T-helper 2 cell treated with Interferon-gamma antibody and Interleukin-4, amounts not matched to agents 5 μg/mL and 100 μg/mL, for 36 hours (primary cell): ENCODE measurements at regions not wholly inside any gene's neighbourhood (a gene's known extent, or its start where the extent isn't known, plus 50 kb on each side); places are given as distances from the start of the nearest gene placed in this dataset.
A peak's percentile ranks its signal among the peaks of the same experiment; 100 is the strongest.

Experiments
- DNase-seq: peaks from one replicate; pipeline ENCODE4 v3.0.0; 2021; ENCODE audit warnings: low spot score
- H3K27ac Mint-ChIP-seq: one replicate; pipeline ENCODE4 v1.8.0; 2021; ENCODE audit warnings: mild to moderate bottlenecking, mixed read lengths
- H3K27me3 Mint-ChIP-seq: one replicate; pipeline ENCODE4 v1.8.0; 2021; ENCODE audit warnings: low read depth, mixed read lengths
- H3K36me3 Mint-ChIP-seq: one replicate; pipeline ENCODE4 v1.8.0; 2021; ENCODE audit warnings: low read depth, mixed read lengths
- H3K4me1 Mint-ChIP-seq: one replicate; pipeline ENCODE4 v1.8.0; 2021; ENCODE audit warnings: low read depth, mixed read lengths
- H3K4me3 Mint-ChIP-seq: one replicate; pipeline ENCODE4 v1.8.0; 2022; ENCODE audit warnings: mild to moderate bottlenecking, moderate library complexity, mixed read lengths
- H3K9me3 Mint-ChIP-seq: one replicate; pipeline ENCODE4 v1.8.0; 2021; ENCODE audit warnings: mixed read lengths

GRCh38 chr9:103730866-103731265 is 363.2 kb upstream of the SMC2 start:
- no peak overlapping the region for H3K27ac Mint-ChIP-seq
- no peaks in the 10 kb centered on the region for H3K27me3 Mint-ChIP-seq
- DNase-seq: no peak
- H3K9me3 Mint-ChIP-seq: no peaks in the 10 kb centered on the region
- H3K4me3 Mint-ChIP-seq: no peak overlapping the region
- H3K4me1 Mint-ChIP-seq: no peaks in the 10 kb centered on the region
- H3K36me3 Mint-ChIP-seq: no peaks in the 10 kb centered on the region

DNA sequence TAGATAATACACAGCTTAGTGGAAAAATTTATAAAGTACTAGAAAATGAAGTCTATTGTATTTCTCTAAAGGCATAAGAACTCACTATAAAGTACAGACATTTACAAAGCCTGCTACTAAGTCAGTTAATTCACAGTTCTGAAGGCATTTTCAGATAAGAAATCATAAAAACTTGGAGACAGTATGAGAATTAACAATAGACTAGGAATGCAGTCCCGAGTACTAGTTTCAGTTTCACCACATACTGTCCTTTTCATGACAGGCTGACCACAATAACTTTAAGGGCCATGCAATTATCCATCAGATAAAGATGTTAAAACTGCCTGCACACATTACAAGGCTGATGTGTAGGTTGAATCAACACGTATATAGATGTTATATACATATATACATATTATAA is 362.6 kb upstream of the SMC2 start:
- Mint-ChIP-seq H3K4me1 (no peaks in the 10 kb centered on the region), H3K9me3 (no peaks in the 10 kb centered on the region), H3K36me3 (no peaks in the 10 kb centered on the region), H3K27ac (no peak overlapping the region), H3K4me3 (no peak overlapping the region), H3K27me3 (no peaks in the 10 kb centered on the region)
- DNase-seq: no peak

GRCh38 chr9:103734471-103734870 is 359.6 kb upstream of the SMC2 start:
- Mint-ChIP-seq H3K4me3 (no peak overlapping the region), H3K27ac (no peak overlapping the region), H3K9me3 (no peaks in the 10 kb centered on the region), H3K36me3 (no peaks in the 10 kb centered on the region), H3K4me1 (no peaks in the 10 kb centered on the region), H3K27me3 (no peaks in the 10 kb centered on the region)
- DNase-seq: no peak

GRCh38 chr9:103755441-103755840 is 338.7 kb upstream of the SMC2 start:
- no peaks in the 10 kb centered on the region for H3K27me3 Mint-ChIP-seq
- no peak overlapping the region for H3K27ac Mint-ChIP-seq
- H3K36me3 Mint-ChIP-seq: no peaks in the 10 kb centered on the region
- DNase-seq: no peak
- no peak overlapping the region for H3K4me3 Mint-ChIP-seq
- H3K4me1 Mint-ChIP-seq: no peaks in the 10 kb centered on the region
- H3K9me3 Mint-ChIP-seq: no peaks in the 10 kb centered on the region

DNA sequence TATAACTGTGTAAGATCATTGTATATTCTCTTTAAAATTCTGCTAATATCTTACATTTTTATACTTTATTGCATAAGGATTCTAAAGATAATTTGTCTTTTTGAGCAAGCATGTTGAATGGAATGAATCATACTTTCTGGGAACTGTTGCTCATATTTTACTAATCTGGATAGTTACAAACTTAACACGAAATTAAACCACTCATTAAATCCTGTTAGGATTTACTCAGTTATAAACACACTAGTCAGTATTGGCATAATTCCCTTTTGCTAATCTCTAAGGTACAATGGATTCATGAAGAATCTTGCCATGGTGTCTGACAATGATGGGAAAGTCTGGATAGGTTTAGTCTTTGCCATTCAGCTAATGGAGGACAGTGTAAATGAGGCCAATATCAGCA is 338.1 kb upstream of the SMC2 start:
- Mint-ChIP-seq H3K27me3 (no peaks in the 10 kb centered on the region), H3K27ac (no peak overlapping the region), H3K4me1 (no peaks in the 10 kb centered on the region), H3K9me3 (no peaks in the 10 kb centered on the region), H3K36me3 (no peaks in the 10 kb centered on the region), H3K4me3 (no peak overlapping the region)
- no peak for DNase-seq

- DNase-seq: no peak
- Mint-ChIP-seq H3K27me3 (no peaks in the 10 kb centered on the region), H3K27ac (no peak overlapping the region)
Observed at GRCh38 chr9:103757062-103757461, 337.0 kb upstream of the SMC2 start.

GRCh38 chr9:103761466-103761865 is 332.6 kb upstream of the SMC2 start:
- no peak for DNase-seq
- no peaks in the 10 kb centered on the region for H3K27me3 Mint-ChIP-seq
- no peaks in the 10 kb centered on the region for H3K36me3 Mint-ChIP-seq
- H3K4me1 Mint-ChIP-seq: no peaks in the 10 kb centered on the region
- H3K27ac Mint-ChIP-seq: no peak overlapping the region
- no peaks in the 10 kb centered on the region for H3K9me3 Mint-ChIP-seq
- no peak overlapping the region for H3K4me3 Mint-ChIP-seq

More at GRCh38 chr9:103757062-103757461, 337.0 kb upstream of the SMC2 start:
- Mint-ChIP-seq H3K4me1 (no peaks in the 10 kb centered on the region), H3K9me3 (no peaks in the 10 kb centered on the region), H3K4me3 (no peak overlapping the region), H3K36me3 (no peaks in the 10 kb centered on the region)

- Mint-ChIP-seq H3K27me3 (no peaks in the 10 kb centered on the region), H3K27ac (no peak overlapping the region), H3K36me3 (no peaks in the 10 kb centered on the region), H3K4me3 (no peak overlapping the region), H3K9me3 (no peaks in the 10 kb centered on the region), H3K4me1 (peaks cover 2% of the 10 kb centered on the region)
- no peak for DNase-seq
Observed at GRCh38 chr9:103789686-103790085, 304.4 kb upstream of the SMC2 start.

DNA sequence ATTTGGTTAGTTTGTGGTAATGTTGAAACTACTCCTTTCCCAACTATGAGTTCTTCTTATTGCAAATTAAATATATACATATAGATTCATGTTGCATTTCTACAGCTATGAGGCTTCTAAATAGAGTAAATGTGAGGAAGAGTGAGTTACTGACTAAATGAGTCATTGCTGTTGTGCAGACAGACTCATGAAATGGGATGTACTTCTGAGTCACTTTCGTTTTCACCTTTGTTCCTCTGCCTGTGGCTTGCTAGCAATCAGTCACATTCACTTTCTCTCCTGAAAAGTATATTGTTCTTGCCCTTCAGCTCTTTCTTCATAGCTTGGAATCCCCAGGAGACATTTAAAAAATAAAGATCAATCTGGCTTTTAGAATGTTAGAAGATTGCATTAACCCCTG is 295.5 kb upstream of the SMC2 start:
- no peaks in the 10 kb centered on the region for H3K36me3 Mint-ChIP-seq
- H3K4me1 Mint-ChIP-seq: peaks cover 7% of the 10 kb centered on the region
- no peak overlapping the region for H3K27ac Mint-ChIP-seq
- H3K4me3 Mint-ChIP-seq: no peak overlapping the region
- no peaks in the 10 kb centered on the region for H3K9me3 Mint-ChIP-seq
- DNase-seq: peak; percentile 16
- no peaks in the 10 kb centered on the region for H3K27me3 Mint-ChIP-seq

DNA sequence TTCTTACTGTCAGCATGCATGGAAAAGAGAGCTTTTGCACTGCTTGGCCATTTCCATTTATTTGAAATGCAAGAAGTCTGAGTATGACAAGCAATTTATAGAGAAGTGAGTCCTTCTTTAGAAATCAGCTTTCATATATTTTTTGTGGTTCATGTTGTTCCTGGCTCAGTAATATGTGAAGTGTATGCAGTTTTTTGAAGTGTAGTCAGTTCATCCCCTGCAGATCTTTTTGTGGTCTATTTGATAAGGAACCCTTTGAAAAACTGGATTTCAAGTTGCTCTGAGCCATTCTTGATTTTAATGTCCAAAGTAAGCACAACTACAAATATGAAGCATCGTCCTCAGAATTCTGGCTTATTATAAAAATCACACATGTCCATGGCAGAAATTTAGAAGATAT is 294.1 kb upstream of the SMC2 start:
- Mint-ChIP-seq H3K36me3 (no peaks in the 10 kb centered on the region), H3K4me3 (no peak overlapping the region), H3K9me3 (no peaks in the 10 kb centered on the region), H3K27me3 (no peaks in the 10 kb centered on the region), H3K4me1 (peaks cover 7% of the 10 kb centered on the region), H3K27ac (no peak overlapping the region)
- no peak for DNase-seq

DNA sequence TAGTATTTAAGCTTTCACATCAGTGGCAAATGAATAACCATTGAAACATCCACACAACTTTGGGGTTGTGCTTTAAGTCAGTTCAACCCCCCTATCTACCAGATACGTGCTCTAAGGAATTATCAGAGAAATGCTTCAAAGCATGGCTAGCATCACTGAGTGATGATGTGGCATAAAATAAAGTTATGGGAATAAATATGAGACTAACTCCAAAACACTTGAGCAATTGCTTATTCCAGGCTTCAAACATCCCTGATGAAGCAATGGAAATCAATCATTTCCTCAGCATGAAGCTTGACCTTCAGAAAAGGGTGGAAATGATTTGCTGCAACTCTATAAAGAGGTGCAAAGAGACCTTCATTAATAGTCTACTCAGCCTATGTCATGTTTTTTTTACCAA is 292.0 kb upstream of the SMC2 start:
- Mint-ChIP-seq H3K4me3 (no peak overlapping the region), H3K36me3 (no peaks in the 10 kb centered on the region), H3K27me3 (no peaks in the 10 kb centered on the region), H3K9me3 (no peaks in the 10 kb centered on the region), H3K27ac (no peak overlapping the region), H3K4me1 (peaks cover 7% of the 10 kb centered on the region)
- no peak for DNase-seq

DNA sequence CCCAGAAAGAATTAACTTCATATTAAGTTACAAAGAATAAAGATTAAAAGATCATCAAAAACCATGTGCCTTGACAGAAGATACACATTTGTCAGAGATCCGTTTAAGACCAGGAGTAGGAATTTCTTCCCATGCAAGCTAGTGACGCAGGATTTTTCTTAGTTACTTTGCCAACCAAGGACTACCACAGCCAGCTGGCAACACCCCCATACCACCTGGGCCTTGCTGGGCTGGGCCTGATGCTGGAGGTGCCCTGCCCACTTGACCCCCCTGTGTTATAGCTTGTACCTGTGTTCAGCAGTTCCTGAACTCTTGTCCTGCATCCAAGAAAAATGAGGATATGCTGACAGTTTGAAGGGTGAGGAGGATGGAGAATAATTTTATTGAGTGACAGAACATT is 290.9 kb upstream of the SMC2 start:
- Mint-ChIP-seq H3K9me3 (no peaks in the 10 kb centered on the region), H3K36me3 (no peaks in the 10 kb centered on the region), H3K4me3 (no peak overlapping the region), H3K27me3 (no peaks in the 10 kb centered on the region), H3K4me1 (peaks cover 7% of the 10 kb centered on the region), H3K27ac (no peak overlapping the region)
- DNase-seq: no peak

DNA sequence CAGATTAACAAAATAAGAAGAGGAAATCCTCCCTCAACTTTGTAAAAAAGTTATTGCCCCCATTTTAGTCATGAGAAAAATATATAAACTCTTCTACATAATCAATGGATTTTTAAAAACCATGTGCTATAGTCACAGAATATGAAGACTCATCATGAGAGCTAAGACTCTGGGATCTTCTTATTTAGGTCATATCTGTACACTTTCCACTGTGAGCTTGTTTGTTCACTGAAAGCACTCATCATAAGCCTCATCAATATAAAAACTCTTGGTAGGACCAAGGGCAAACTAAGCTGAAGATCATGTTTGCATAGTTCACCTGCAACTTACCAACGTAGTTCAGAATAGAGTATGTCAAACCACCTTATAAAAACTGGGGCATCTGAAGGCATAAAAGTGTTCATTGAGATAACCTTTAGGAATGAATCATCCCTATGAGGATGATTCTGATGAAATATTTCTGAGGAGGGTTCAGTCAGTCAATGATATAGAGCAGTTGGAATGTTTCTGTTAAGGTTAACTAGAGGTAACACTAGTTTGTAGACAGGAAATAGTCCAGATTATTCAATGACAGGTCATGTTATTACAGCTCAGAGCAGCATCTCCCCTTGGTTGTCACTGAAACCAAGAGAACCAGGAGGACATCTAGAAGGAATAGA is 289.9 kb upstream of the SMC2 start:
- Mint-ChIP-seq H3K27me3 (no peaks in the 10 kb centered on the region), H3K27ac (no peak overlapping the region), H3K9me3 (no peaks in the 10 kb centered on the region), H3K36me3 (no peaks in the 10 kb centered on the region), H3K4me1 (no peaks in the 10 kb centered on the region), H3K4me3 (no peak overlapping the region)
- DNase-seq: no peak

DNA sequence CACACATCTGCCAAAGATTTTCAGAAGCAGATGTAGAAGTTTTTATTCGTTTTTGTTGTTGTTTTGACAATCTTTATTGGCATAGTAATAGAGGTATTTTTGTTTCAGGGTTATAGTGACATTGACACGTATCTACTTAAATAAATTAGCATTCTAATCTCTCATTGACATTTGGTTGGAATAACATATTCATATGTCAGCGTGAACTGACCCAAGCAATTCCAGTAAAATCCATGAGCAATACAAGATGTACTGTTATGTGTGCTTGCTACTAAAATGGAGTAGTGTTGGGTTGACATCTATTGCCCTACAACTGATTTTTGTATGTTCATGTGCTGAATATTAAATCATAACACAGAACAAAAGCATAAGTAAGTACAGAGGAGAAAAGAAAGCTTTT is 284.4 kb upstream of the SMC2 start:
- Mint-ChIP-seq H3K27ac (no peak overlapping the region), H3K27me3 (no peaks in the 10 kb centered on the region), H3K4me3 (no peak overlapping the region), H3K9me3 (no peaks in the 10 kb centered on the region), H3K36me3 (no peaks in the 10 kb centered on the region), H3K4me1 (no peaks in the 10 kb centered on the region)
- DNase-seq: no peak

DNA sequence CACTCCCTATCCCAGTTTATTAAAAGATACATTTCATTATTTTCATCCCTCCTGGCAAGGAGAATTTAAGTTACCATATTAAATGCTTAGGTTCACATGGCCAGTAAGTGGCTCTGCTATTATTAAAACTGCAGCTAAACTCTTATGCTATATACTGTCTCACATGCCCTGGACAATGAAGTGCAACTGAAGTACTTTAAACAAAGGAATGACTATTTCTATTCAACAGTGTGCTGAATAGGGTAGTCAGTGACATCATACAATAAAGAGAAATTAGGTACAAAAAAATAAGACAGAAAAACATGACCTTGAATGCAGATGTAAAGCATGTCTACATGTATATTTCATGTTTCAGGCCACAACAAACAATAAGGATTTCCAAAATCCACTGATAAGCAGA is 282.6 kb upstream of the SMC2 start:
- no peak overlapping the region for H3K27ac Mint-ChIP-seq
- H3K4me1 Mint-ChIP-seq: no peaks in the 10 kb centered on the region
- DNase-seq: no peak
- H3K9me3 Mint-ChIP-seq: no peaks in the 10 kb centered on the region
- no peak overlapping the region for H3K4me3 Mint-ChIP-seq
- H3K36me3 Mint-ChIP-seq: no peaks in the 10 kb centered on the region
- H3K27me3 Mint-ChIP-seq: no peaks in the 10 kb centered on the region
